ENCODE measurements at regions not wholly inside any gene's neighbourhood (a gene's known extent, or its start where the extent isn't known, plus 50 kb on each side); places are given as distances from the start of the nearest gene placed in this dataset.

DNA sequence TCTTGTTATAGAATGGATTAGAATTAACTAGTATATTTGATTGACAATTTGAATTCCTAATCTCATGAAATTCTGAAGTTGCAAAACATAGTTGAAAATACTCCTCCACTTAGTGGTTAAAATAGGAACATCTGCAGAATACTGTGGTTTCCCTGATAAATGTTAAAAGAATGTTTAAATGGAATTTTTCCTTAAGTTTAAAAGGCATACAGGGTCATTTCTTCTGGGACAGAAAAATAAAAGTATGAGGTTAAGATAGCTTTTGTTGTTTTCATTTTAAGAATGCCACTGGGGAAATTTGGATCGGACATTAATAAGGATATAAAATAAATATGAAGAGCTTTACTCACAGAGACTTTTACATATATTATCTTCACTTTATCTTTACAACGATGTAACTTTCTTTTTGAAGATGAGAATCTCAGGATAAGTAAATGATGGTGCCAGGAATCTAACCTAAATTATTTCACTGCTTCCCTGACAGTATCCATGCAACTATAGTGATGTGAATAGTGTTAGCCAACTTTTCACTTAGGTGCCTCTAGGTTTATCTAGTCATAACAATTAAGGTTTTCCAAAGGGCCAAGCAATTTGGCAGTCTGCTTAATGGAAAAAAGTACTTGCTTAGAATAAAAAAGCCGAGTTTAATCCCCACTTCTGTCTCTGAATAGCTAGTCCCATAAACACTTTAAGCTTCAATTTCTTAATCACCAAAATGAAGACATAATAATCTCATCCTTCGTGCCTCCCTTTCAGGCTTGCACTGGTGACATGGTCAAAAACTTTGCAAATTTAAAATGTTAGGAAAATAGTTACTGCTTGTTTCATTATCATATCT, 151.8 kb upstream of the STK17B start:
- no peak overlapping the region for H3K27ac ChIP-seq
- no peak for TF ChIP-seq CTCF (conservative IDR thresholded peaks at IDR 0.05)

- H3K27ac ChIP-seq: no peak overlapping the region
- no peak for TF ChIP-seq CTCF (conservative IDR thresholded peaks at IDR 0.05)
Measured at GRCh38 chr2:196324211-196324610, 152.8 kb upstream of the STK17B start.

GRCh38 chr2:196328088-196328680, 156.8 kb upstream of the STK17B start:
- H3K27ac ChIP-seq: no peak overlapping the region
- no peak for TF ChIP-seq CTCF (conservative IDR thresholded peaks at IDR 0.05)

DNA sequence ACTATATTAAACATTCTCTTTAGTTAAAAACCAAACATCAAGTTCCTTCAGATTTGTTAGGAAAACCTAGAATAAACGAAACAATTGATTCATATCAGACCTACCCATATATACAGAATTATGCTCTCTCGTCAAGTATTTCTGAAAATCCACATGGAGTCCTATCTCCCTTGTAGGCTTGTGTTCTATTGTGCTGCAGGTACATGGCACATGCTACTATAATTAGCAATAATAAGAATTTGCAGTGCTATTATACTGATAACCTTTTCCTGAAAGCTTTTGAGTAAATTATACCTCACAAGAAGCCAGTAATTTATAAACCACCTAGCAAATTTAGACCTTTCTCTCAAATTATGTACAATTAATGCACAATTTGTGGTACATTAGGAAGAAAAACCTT, 158.6 kb upstream of the STK17B start:
- no peak for TF ChIP-seq CTCF (conservative IDR thresholded peaks at IDR 0.05)
- no peak overlapping the region for H3K27ac ChIP-seq

- TF ChIP-seq CTCF (conservative IDR thresholded peaks at IDR 0.05): no peak
- no peak overlapping the region for H3K27ac ChIP-seq
Measured at GRCh38 chr2:196330645-196331044, 159.3 kb upstream of the STK17B start.

- no peak overlapping the region for H3K27ac ChIP-seq
- no peak for TF ChIP-seq CTCF (conservative IDR thresholded peaks at IDR 0.05)
Measured at GRCh38 chr2:196331143-196331542, 159.8 kb upstream of the STK17B start.

DNA sequence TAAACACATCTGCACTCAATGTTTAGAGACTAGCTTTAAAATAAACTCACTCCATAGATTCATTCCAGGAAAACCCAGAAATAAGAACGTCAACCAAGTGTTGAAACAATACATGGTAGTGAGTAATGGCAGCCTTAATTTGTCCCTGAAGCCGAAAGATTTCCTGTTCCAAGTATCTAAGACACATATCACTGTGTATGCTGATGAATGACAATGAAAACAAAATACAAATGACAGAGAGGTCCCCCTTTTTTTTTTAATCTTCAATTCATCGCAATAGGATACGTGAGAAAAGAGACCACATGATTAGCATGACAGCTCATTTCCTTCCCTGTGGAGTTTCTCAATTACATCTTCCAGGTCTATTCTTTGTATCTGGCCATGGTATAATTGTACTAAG, 160.5 kb upstream of the STK17B start:
- TF ChIP-seq CTCF (conservative IDR thresholded peaks at IDR 0.05): no peak

More for the DNA sequence above, 160.5 kb upstream of the STK17B start:
- H3K27ac ChIP-seq: no peak overlapping the region

Data from VCaP (cell line).